ENCODE measurements at regions not wholly inside any gene's neighbourhood (a gene's known extent, or its start where the extent isn't known, plus 50 kb on each side); places are given as distances from the start of the nearest gene placed in this dataset.

DNA sequence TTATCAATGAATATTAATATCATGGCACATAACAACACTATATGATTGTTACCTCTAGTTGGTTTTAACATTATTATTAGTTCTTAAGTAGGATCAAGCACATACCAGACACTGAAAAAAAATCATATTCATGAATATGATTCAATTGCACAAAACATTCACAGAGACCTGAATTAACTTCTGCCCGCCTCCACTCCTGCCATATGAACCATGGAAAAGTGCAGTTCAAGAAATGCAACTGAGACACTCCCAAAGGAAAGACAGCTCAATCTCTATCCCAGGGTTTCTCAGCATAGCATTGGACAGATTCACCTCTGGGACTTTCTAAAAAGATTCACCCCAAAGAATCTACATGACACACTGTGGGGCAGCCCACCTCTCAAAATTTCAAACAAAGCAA lies 103.5 kb upstream of the KCNIP4 start:
- TF ChIP-seq JUN (IDR thresholded peaks at IDR 0.05; ENCODE audit: borderline replicate concordance, insufficient read depth, insufficient read length, low read depth), result no peak
- no peak for TF ChIP-seq POLR2AphosphoS5 (IDR thresholded peaks at IDR 0.05; ENCODE audit: insufficient read depth, low read depth, low read length)
- TF ChIP-seq POLR2A (IDR thresholded peaks at IDR 0.05; ENCODE audit: low read depth, low read length), result no peak
- TF ChIP-seq, protein P1, sequence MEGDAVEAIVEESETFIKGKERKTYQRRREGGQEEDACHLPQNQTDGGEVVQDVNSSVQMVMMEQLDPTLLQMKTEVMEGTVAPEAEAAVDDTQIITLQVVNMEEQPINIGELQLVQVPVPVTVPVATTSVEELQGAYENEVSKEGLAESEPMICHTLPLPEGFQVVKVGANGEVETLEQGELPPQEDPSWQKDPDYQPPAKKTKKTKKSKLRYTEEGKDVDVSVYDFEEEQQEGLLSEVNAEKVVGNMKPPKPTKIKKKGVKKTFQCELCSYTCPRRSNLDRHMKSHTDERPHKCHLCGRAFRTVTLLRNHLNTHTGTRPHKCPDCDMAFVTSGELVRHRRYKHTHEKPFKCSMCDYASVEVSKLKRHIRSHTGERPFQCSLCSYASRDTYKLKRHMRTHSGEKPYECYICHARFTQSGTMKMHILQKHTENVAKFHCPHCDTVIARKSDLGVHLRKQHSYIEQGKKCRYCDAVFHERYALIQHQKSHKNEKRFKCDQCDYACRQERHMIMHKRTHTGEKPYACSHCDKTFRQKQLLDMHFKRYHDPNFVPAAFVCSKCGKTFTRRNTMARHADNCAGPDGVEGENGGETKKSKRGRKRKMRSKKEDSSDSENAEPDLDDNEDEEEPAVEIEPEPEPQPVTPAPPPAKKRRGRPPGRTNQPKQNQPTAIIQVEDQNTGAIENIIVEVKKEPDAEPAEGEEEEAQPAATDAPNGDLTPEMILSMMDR (IDR thresholded peaks at IDR 0.05; ENCODE audit: extremely low read depth in 1 of 2, insufficient read depth in 1 of 2, low read depth in 1 of 2, low read length in 2 of 2), result no peak
- no peak for TF ChIP-seq EZH2 (IDR thresholded peaks at IDR 0.05; ENCODE audit: borderline replicate concordance, low read depth, low read length, severe bottlenecking)
- TF ChIP-seq, protein P2, sequence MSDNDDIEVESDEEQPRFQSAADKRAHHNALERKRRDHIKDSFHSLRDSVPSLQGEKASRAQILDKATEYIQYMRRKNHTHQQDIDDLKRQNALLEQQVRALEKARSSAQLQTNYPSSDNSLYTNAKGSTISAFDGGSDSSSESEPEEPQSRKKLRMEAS (IDR thresholded peaks at IDR 0.05; ENCODE audit: insufficient read depth, insufficient read length), result no peak
- TF ChIP-seq MYC (IDR thresholded peaks at IDR 0.05; ENCODE audit: low read depth, low read length), result no peak
- TF ChIP-seq GATA2 (IDR thresholded peaks at IDR 0.05; ENCODE audit: insufficient read depth, insufficient read length, low read depth, low read length), result no peak

Measured in endothelial cell of umbilical vein (primary cell).